Suprapubic skin (tissue), 3 donors: ENCODE measurements at regions not wholly inside any gene's neighbourhood (a gene's known extent, or its start where the extent isn't known, plus 50 kb on each side); places are given as distances from the start of the nearest gene placed in this dataset.

ENCODE experiments used
- EP300 ChIP-seq: sonication (generic); formaldehyde crosslinking; IDR thresholded peaks from one replicate; pipeline ENCODE4 v1.6.1; 2017; ENCODE audit warnings: antibody characterized with exemption
- POLR2A ChIP-seq, 2 donors: fragments of 450-650 bp; IDR thresholded peaks; one replicate each; pipeline ENCODE4 v1.6.1; 2017; ENCODE audit warnings: antibody characterized with exemption in 2 of 2, mild to moderate bottlenecking in 2 of 2, moderate library complexity in 2 of 2
- TF ChIP-seq, protein P1 (sequence below), 2 donors: fragments of 200-600 bp in 1 of 2; fragments of 450-650 bp in 1 of 2; sonication (generic) in 1 of 2; IDR thresholded peaks; one replicate each; pipeline ENCODE4 v1.5.1; 2016 to 2019; ENCODE audit warnings: antibody characterized with exemption in 2 of 2, mild to moderate bottlenecking in 1 of 2, moderate library complexity in 1 of 2

DNA sequence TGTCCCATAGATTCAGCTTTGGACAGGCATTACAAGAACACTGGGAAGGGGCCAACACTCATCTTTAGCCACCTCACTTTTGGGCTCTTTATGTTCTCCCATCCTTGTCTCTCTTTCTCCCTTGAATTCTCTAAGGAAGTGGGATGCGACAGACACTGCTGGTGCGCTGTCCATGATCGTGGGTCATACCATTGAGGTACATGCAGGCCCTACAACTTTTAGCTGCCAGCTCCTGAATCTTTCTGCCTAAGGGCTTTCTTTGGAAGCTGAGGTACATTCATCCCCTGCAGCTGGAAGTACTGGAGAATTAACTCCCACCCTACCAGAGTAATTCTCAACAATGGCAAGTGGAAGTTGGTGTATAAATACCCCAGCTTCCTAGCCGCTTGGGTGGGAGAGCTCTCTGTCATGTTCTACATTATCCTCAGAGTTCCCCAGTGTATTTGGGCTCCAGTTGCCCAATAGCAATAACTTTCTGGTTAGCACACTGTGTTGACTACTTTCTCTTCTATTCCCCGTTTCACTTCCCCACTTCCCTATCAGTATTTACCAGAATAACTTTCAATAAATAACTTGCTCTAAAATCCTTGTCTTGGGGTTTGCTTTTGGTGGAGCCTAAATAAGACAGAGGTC lies 75.6 kb upstream of the ADRA1D start:
- TF ChIP-seq, protein P1, sequence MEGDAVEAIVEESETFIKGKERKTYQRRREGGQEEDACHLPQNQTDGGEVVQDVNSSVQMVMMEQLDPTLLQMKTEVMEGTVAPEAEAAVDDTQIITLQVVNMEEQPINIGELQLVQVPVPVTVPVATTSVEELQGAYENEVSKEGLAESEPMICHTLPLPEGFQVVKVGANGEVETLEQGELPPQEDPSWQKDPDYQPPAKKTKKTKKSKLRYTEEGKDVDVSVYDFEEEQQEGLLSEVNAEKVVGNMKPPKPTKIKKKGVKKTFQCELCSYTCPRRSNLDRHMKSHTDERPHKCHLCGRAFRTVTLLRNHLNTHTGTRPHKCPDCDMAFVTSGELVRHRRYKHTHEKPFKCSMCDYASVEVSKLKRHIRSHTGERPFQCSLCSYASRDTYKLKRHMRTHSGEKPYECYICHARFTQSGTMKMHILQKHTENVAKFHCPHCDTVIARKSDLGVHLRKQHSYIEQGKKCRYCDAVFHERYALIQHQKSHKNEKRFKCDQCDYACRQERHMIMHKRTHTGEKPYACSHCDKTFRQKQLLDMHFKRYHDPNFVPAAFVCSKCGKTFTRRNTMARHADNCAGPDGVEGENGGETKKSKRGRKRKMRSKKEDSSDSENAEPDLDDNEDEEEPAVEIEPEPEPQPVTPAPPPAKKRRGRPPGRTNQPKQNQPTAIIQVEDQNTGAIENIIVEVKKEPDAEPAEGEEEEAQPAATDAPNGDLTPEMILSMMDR (IDR thresholded peaks at IDR 0.05) = no peak
- TF ChIP-seq POLR2A (IDR thresholded peaks at IDR 0.05) (no peak), EP300 (no peak)
